B cell (primary cell): ENCODE measurements at regions not wholly inside any gene's neighbourhood (a gene's known extent, or its start where the extent isn't known, plus 50 kb on each side); places are given as distances from the start of the nearest gene placed in this dataset.

Experiments
- ATAC-seq: fragments of 200-7000 bp; cut with Tn5 transposase; one replicate; pipeline ENCODE4 v1.10.0; 2021; ENCODE audit warnings: low read depth, mild to moderate bottlenecking, moderate number of reproducible peaks, moderate library complexity
- CTCF ChIA-PET: fragments of 350-600 bp; sonication (Branson Sonifier 250); formaldehyde crosslinking; loops from one replicate; lab custom pipeline; 2021; ENCODE audit warnings: antibody characterized with exemption, inconsistent platforms; lab: Charles Lee
- POLR2A ChIA-PET: fragments of 350-600 bp; sonication (Branson Sonifier 250); formaldehyde crosslinking; loops from one replicate; lab custom pipeline; 2021; ENCODE audit warnings: antibody characterized with exemption; lab: Charles Lee
- DNase-seq: peaks from one replicate; pipeline ENCODE4 v3.0.0; 2013
- H2AFZ ChIP-seq: 2 replicates; pipeline ENCODE4 v1.6.1; 2012; ENCODE audit warnings: mild to moderate bottlenecking, low read depth, low read length; ENCODE audit not compliant: insufficient read depth, poor library complexity, severe bottlenecking
- H3K27ac ChIP-seq, 2 donors: 1 replicate in 1 of 2; 2 replicates in 1 of 2; pipeline ENCODE4 v1.5.1; 2012 to 2013; ENCODE audit warnings: low read length in 2 of 2, mild to moderate bottlenecking in 2 of 2, moderate library complexity in 1 of 2
- H3K27me3 ChIP-seq, 4 experiments: fragments of 200-600 bp in 1 of 4; sonication (generic) in 1 of 4; replicated peaks in 1 of 4; 1 replicate in 2 of 4; 2 replicates in 2 of 4; pipeline versions ENCODE4 v1.6.1 to v1.7.0; 2013 to 2016; ENCODE audit warnings: low read length in 3 of 4, mild to moderate bottlenecking in 2 of 4, mixed read lengths in 1 of 4, moderate library complexity in 1 of 4; ENCODE audit not compliant: insufficient read depth in 4 of 4, control insufficient read depth in 3 of 4; ENCODE audit errors: control extremely low read depth in 1 of 4
- H3K36me3 ChIP-seq, 2 experiments: replicated peaks in 1 of 2; 1 replicate in 1 of 2; 2 replicates in 1 of 2; pipeline versions ENCODE4 v1.6.1 to v1.7.1; 2013; ENCODE audit warnings: low read length in 1 of 2; ENCODE audit not compliant: insufficient read depth in 2 of 2, control insufficient read depth in 1 of 2; ENCODE audit errors: control extremely low read depth in 1 of 2, extremely low read depth in 1 of 2
- H3K4me1 ChIP-seq, 2 donors: fragments of 200-600 bp in 1 of 2; sonication (generic) in 1 of 2; 1 replicate in 1 of 2; 2 replicates in 1 of 2; pipeline versions ENCODE4 v1.5.1 to v1.6.1; 2013 to 2017; ENCODE audit warnings: low read length in 2 of 2; ENCODE audit not compliant: control insufficient read depth in 2 of 2, insufficient read depth in 2 of 2
- H3K4me2 ChIP-seq: replicated peaks from 2 replicates; pipeline ENCODE3; 2012; ENCODE audit warnings: mild to moderate bottlenecking, low read depth, low read length; ENCODE audit not compliant: poor library complexity, severe bottlenecking
- H3K4me3 ChIP-seq, 5 experiments: fragments of 200-600 bp in 1 of 5; sonication (generic) in 1 of 5; 1 replicate in 3 of 5; 2 replicates in 2 of 5; pipeline versions ENCODE4 v1.5.1 to v1.7.0; 2011 to 2016; ENCODE audit warnings: low read length in 4 of 5, mild to moderate bottlenecking in 4 of 5, low read depth in 2 of 5, control low read depth in 1 of 5, moderate library complexity in 1 of 5; ENCODE audit not compliant: insufficient read depth in 1 of 5; ENCODE audit errors: control extremely low read depth in 1 of 5, extremely low read depth in 1 of 5
- H3K79me2 ChIP-seq: fragments of 200-600 bp; sonication (generic); one replicate; pipeline ENCODE4 v1.6.0; 2016; ENCODE audit warnings: low read length; ENCODE audit not compliant: control insufficient read depth, insufficient read depth
- H3K9ac ChIP-seq: fragments of 200-600 bp; sonication (generic); 2 replicates; pipeline ENCODE4 v1.6.1; 2017; ENCODE audit warnings: mild to moderate bottlenecking, low read length, moderate library complexity
- H3K9me3 ChIP-seq, 3 donors: one replicate each; pipeline versions ENCODE4 v1.6.1 to v1.7.1; 2013; ENCODE audit warnings: low read length in 2 of 3; ENCODE audit not compliant: control insufficient read depth in 2 of 3, insufficient read depth in 1 of 3; ENCODE audit errors: control extremely low read depth in 1 of 3
- H4K20me1 ChIP-seq: 2 replicates; pipeline ENCODE4 v1.6.0; 2012; ENCODE audit warnings: mild to moderate bottlenecking, low read length; ENCODE audit not compliant: insufficient read depth, control insufficient read depth, poor library complexity, severe bottlenecking
- H3K27ac Mint-ChIP-seq: one replicate; pipeline ENCODE4 v1.8.0; 2021; ENCODE audit warnings: mixed read lengths
- H3K27me3 Mint-ChIP-seq: one replicate; pipeline ENCODE4 v1.8.0; 2021; ENCODE audit warnings: mixed read lengths
- H3K4me1 Mint-ChIP-seq: one replicate; pipeline ENCODE4 v1.8.0; 2021; ENCODE audit warnings: mixed read lengths
- H3K4me3 Mint-ChIP-seq: one replicate; pipeline ENCODE4 v1.8.0; 2021; ENCODE audit warnings: mixed read lengths
- H3K9me3 Mint-ChIP-seq: one replicate; pipeline ENCODE4 v1.8.0; 2022; ENCODE audit warnings: mixed read lengths; ENCODE audit not compliant: insufficient read depth
- EZH2 ChIP-seq: IDR thresholded peaks from 2 replicates; pipeline ENCODE4 v1.6.1; 2012; ENCODE audit warnings: borderline replicate concordance, low read depth, mild to moderate bottlenecking, moderate library complexity, low read length; ENCODE audit not compliant: insufficient read depth, poor library complexity, severe bottlenecking
- WGBS: methylation state at CpG from one replicate; pipeline ENCODE4 v1.1.5; 2013; ENCODE audit warnings: missing lambda C conversion rate; ENCODE audit not compliant: insufficient coverage; 5-methylcytosine and 5-hydroxymethylcytosine counted together
- intact Hi-C: fragments of 100-400 bp; cut with micrococcal nuclease; formaldehyde crosslinking; loops from one replicate; pipeline ENCODE4 v1.10.0; 2022
- TF ChIP-seq, protein P1 (sequence below): fragments of 200-600 bp; IDR thresholded peaks from one replicate; pipeline ENCODE4 v1.8.0; 2022; ENCODE audit warnings: antibody characterized with exemption, mild to moderate bottlenecking

DNA sequence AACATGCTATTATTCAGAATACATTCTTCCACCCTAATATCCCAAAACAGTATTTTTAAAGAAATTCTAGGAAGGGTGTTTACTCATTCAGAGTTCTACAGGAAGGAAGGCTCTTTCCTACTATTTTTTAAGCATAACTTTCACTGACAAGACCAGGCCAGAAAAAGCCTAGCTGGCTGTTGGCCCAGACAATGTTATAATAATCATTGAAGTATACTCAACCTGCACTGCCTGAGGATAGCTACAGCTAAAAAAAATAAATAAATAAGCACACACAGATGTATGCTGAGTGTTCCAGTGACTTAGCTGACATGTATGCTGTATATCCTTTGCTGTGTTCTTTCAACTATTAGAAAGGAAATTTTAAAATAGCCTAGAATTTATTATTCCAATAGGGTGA, 145.8 kb upstream of the SPRY1 start:
- Mint-ChIP-seq H3K4me1 (peaks cover 5% of the 10 kb centered on the region), H3K9me3 (no peaks in the 10 kb centered on the region), H3K4me3 (no peak overlapping the region), H3K27ac (no peak overlapping the region), H3K27me3 (no peaks in the 10 kb centered on the region)
- no peaks in the 10 kb centered on the region for H3K9me3 ChIP-seq
- no peak overlapping the region for H3K4me3 ChIP-seq
- no peak overlapping the region for H3K4me2 ChIP-seq
- TF ChIP-seq, protein P1, sequence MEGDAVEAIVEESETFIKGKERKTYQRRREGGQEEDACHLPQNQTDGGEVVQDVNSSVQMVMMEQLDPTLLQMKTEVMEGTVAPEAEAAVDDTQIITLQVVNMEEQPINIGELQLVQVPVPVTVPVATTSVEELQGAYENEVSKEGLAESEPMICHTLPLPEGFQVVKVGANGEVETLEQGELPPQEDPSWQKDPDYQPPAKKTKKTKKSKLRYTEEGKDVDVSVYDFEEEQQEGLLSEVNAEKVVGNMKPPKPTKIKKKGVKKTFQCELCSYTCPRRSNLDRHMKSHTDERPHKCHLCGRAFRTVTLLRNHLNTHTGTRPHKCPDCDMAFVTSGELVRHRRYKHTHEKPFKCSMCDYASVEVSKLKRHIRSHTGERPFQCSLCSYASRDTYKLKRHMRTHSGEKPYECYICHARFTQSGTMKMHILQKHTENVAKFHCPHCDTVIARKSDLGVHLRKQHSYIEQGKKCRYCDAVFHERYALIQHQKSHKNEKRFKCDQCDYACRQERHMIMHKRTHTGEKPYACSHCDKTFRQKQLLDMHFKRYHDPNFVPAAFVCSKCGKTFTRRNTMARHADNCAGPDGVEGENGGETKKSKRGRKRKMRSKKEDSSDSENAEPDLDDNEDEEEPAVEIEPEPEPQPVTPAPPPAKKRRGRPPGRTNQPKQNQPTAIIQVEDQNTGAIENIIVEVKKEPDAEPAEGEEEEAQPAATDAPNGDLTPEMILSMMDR = no peak
- TF ChIP-seq EZH2 = no peak
- H3K9ac ChIP-seq = no peak overlapping the region
- H2AFZ ChIP-seq = no peak overlapping the region
- H3K4me1 ChIP-seq = peaks cover 0 to 5% of the 10 kb centered on the region in 2 donors
- DNase-seq (no peak), ATAC-seq (no peak)
- no peaks in the 10 kb centered on the region for H3K79me2 ChIP-seq
- POLR2A ChIA-PET = no interaction called here
- H3K27ac ChIP-seq = no peak overlapping the region
- intact Hi-C loops = no loop called here
- no peaks in the 10 kb centered on the region for H3K36me3 ChIP-seq
- CTCF ChIA-PET = no interaction called here
- H4K20me1 ChIP-seq = no peaks in the 10 kb centered on the region
- H3K27me3 ChIP-seq = no peaks in the 10 kb centered on the region

- WGBS = 100% methylated on average over 2 of the region's 6 CpGs
- Histone ChIP-seq H3K9ac (no peak overlapping the region), H3K27me3 (no peaks in the 10 kb centered on the region), H2AFZ (no peak overlapping the region), H3K9me3 (no peaks in the 10 kb centered on the region), H3K4me1 (peaks cover 6 to 15% of the 10 kb centered on the region in 2 donors), H3K4me3 (no peak overlapping the region), H4K20me1 (no peaks in the 10 kb centered on the region), H3K27ac (no peak overlapping the region), H3K4me2 (no peak overlapping the region), H3K79me2 (no peaks in the 10 kb centered on the region), H3K36me3 (no peaks in the 10 kb centered on the region)
- peaks cover 18% of the 10 kb centered on the region for H3K4me1 Mint-ChIP-seq
- CTCF ChIA-PET = no interaction called here
- H3K9me3 Mint-ChIP-seq = no peaks in the 10 kb centered on the region
- H3K27me3 Mint-ChIP-seq = no peaks in the 10 kb centered on the region
- H3K4me3 Mint-ChIP-seq = no peak overlapping the region
- no peak overlapping the region for H3K27ac Mint-ChIP-seq
- intact Hi-C loops = no loop called here
- TF ChIP-seq EZH2 = no peak
- TF ChIP-seq, protein P1 = no peak
- DNase-seq (no peak), ATAC-seq (no peak)
- POLR2A ChIA-PET = no interaction called here
Observed at GRCh38 chr4:123255971-123256370, 140.6 kb upstream of the SPRY1 start.
